Activated CD4-positive, alpha-beta T cell treated with anti-CD3 and anti-CD28 coated beads, Interleukin-2, amount 10 ng/mL, durations not matched to agents 7 days and 5 days (primary cell): ENCODE measurements at regions not wholly inside any gene's neighbourhood (a gene's known extent, or its start where the extent isn't known, plus 50 kb on each side); places are given as distances from the start of the nearest gene placed in this dataset.
"Not testable (repeated sequence)": the region's sequence is repeated elsewhere in the genome, so short reads cannot be mapped to it uniquely, and the experiment has no call there.

ENCODE experiments used
- CTCF ChIA-PET: fragments of 350-600 bp; sonication (Branson Sonifier 250); formaldehyde crosslinking; loops from one replicate; lab custom pipeline; 2021; ENCODE audit warnings: antibody characterized with exemption; lab: Charles Lee
- POLR2A ChIA-PET: fragments of 350-600 bp; sonication (Branson Sonifier 250); formaldehyde crosslinking; loops from one replicate; lab custom pipeline; 2021; ENCODE audit warnings: antibody characterized with exemption; lab: Charles Lee
- DNase-seq: peaks from one replicate; pipeline ENCODE4 v3.0.0-alpha.2; 2020
- H3K27ac Mint-ChIP-seq: one replicate; pipeline ENCODE4 v1.8.0; 2021; ENCODE audit warnings: mild to moderate bottlenecking, moderate library complexity, mixed read lengths
- H3K27me3 Mint-ChIP-seq: one replicate; pipeline ENCODE4 v1.8.0; 2021; ENCODE audit warnings: mixed read lengths
- H3K36me3 Mint-ChIP-seq: one replicate; pipeline ENCODE4 v1.8.0; 2021; ENCODE audit warnings: low read depth, mixed read lengths
- H3K4me1 Mint-ChIP-seq: one replicate; pipeline ENCODE4 v1.8.0; 2021; ENCODE audit warnings: mixed read lengths
- H3K4me3 Mint-ChIP-seq: one replicate; pipeline ENCODE4 v1.8.0; 2021; ENCODE audit warnings: mild to moderate bottlenecking, moderate library complexity, mixed read lengths
- H3K9me3 Mint-ChIP-seq: one replicate; pipeline ENCODE4 v1.8.0; 2021; ENCODE audit warnings: mixed read lengths

DNA sequence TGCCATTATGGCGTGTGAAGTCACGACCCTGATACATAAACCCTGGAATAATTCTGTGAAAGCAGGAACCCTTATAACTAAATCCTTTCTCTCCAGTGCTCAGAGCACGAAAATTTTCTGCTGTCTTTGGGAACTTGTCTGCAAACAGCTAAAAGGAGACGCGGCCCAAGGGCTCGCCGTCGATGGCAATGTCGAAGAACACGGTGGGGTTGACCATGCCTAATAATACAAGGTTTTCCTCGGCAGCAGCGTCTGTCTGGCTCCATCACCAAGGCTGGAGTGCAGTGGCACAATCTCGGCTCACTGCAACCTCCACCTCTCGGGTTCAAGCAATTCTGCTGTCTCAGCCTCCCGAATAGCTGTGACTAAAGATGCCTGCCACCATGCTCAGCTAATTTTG is 132.4 kb upstream of the KIF5B start:
- H3K4me1 Mint-ChIP-seq, H3K9me3 Mint-ChIP-seq, H3K27me3 Mint-ChIP-seq, POLR2A ChIA-PET, H3K36me3 Mint-ChIP-seq, H3K4me3 Mint-ChIP-seq, DNase-seq, H3K27ac Mint-ChIP-seq: not testable (repeated sequence)
- CTCF ChIA-PET: interaction anchor here (0.7 kb wide), 1 partner anchor 415 kb away, joined by 3 read pairs; no protein-coding TSS in a partner anchor

DNA sequence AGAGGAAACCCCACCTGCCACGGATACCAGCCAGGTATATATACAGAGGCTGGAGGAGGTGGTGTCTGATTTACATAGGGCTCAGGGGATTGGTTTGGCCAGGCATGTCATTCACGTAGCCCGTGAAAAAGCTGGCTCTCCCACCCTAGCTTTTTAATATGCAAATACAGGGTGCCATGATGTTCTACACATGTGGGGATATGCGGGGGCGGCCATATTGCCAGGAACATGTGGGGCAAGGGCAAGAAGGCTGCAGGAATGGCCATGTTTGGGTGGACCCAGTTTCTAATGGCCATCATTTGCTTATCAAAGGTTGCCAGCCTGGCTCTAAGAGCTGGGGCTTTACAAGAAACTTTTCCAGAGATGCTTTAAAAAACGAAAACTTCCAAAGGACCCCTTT is 131.5 kb upstream of the KIF5B start:
- Mint-ChIP-seq H3K27ac (no peak overlapping the region), H3K9me3 (no peaks in the 10 kb centered on the region), H3K4me3 (no peak overlapping the region), H3K36me3 (no peaks in the 10 kb centered on the region), H3K4me1 (peaks cover 6% of the 10 kb centered on the region), H3K27me3 (no peaks in the 10 kb centered on the region)
- ChIA-PET POLR2A (no interaction called here), CTCF (no interaction called here)
- DNase-seq: no peak

DNA sequence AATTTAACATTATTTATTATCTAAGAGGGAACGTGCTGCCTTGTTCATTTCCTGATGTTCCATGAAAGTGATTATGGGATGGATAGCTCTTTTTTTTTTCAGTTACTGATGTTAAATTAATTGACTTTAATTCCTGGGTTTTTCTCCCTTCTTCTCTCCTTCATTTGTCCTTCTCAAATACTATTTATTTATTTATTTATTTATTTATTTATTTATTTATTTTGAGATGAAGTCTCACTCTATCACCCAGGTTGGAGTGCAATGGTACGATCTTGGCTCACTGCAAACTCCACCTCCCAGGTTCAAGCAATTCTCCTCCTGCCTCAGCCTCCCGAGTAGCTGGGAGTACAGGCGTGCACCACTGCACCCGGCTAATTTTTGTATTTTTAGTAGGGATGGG is 127.4 kb upstream of the KIF5B start:
- CTCF ChIA-PET: interaction anchor here (0.7 to 1.0 kb wide), 2 partner anchors 12 to 29 kb away, joined by 3 read pairs; no protein-coding TSS in a partner anchor

DNA sequence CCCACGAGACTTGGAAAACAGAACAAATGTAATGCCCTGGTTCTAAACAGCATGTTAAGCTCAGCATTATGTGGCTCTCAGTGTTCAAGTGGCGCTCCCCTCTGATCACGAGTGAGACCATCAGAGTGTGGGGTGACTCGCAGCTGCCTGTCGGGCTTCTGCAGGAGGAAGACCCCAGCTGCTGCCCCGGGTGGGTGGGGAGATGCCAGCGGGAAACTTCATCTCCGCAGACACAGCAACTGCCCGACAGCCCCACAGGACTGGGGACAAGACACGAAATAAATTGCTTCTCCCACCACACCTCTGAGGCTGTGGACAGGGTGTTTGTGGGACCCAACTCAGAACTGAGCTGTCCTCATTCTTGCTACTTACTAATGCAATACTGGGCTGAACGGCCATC is 126.3 kb upstream of the KIF5B start:
- POLR2A ChIA-PET: no interaction called here
- DNase-seq: no peak
- no peaks in the 10 kb centered on the region for H3K27me3 Mint-ChIP-seq
- H3K27ac Mint-ChIP-seq: no peak overlapping the region
- CTCF ChIA-PET: no interaction called here
- no peaks in the 10 kb centered on the region for H3K4me1 Mint-ChIP-seq
- H3K9me3 Mint-ChIP-seq: no peaks in the 10 kb centered on the region
- H3K36me3 Mint-ChIP-seq: no peaks in the 10 kb centered on the region
- H3K4me3 Mint-ChIP-seq: no peak overlapping the region

More for the DNA sequence above, 127.4 kb upstream of the KIF5B start:
- H3K9me3 Mint-ChIP-seq, H3K27ac Mint-ChIP-seq, H3K27me3 Mint-ChIP-seq, POLR2A ChIA-PET, H3K4me1 Mint-ChIP-seq, DNase-seq, H3K4me3 Mint-ChIP-seq, H3K36me3 Mint-ChIP-seq: not testable (repeated sequence)

DNA sequence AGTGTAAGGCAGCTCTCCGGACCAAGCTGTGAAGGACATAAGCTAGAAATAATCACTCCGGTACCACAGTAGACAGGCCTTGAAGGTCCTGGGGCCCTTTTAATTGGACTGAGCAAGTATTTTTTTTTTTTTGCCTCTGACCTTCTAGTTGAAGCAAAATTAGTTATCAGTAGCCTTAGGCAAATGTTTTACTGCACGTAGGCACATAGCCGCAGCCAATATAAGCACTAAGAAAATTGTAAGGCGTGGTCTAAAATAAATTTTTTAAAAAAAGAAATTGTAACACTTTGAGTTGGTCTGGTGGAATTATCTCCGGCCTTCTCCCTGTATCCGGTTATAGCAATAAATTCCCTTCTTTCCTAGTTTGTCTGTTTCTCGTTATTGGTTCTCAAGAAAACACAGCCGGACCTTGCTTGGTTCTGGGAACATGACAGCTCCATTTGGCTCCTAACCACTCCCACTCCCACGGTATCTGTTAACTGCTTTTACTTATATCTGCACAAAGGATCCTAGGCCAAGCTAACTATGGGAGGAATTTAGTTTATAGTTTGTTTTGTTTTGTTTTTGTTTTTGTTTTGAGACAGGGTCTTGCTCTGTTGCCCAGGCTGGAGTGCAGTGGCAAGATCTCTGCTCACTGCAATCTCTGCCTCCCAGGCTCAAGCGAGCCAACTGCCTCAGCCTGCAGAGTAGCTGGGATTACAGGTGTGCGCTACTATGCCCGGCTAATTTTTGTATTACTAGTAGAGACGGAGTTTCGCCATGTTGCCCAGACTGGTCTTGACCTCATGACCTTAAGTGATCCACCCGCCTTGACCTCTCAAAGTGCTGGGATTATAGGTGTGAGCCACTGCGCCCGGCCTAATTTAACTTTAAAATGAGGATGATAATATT is 124.4 kb upstream of the KIF5B start:
- Mint-ChIP-seq H3K36me3 (no peaks in the 10 kb centered on the region), H3K27me3 (no peaks in the 10 kb centered on the region), H3K4me1 (no peaks in the 10 kb centered on the region), H3K9me3 (no peaks in the 10 kb centered on the region), H3K27ac (no peak overlapping the region), H3K4me3 (no peak overlapping the region)
- no peak for DNase-seq
- ChIA-PET POLR2A (no interaction called here), CTCF (no interaction called here)

DNA sequence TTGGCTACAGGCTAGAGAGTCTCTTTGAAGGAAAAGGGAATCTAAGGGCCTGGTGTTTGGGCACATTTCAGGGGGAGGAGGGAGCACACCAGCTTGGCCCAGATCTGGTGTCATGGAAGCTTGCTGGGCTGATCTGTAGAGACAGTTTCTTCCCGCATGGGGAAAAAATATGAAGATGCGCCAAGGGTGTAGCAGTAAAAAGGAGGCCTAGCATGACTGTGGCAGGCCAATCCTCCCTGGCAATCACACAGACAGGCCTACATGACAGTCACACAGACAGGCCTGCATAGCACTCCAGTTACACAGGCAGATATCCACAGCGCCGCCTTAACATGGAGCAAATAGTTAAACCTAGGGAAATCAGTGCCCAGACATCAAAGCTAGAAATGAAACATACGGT is 123.6 kb upstream of the KIF5B start:
- no peaks in the 10 kb centered on the region for H3K4me1 Mint-ChIP-seq
- DNase-seq: no peak
- no peak overlapping the region for H3K4me3 Mint-ChIP-seq
- CTCF ChIA-PET: interaction anchor here (0.6 kb wide), 1 partner anchor 45 kb away, joined by 3 read pairs; no protein-coding TSS in a partner anchor
- no peaks in the 10 kb centered on the region for H3K9me3 Mint-ChIP-seq
- H3K36me3 Mint-ChIP-seq: peaks cover 2% of the 10 kb centered on the region
- no peaks in the 10 kb centered on the region for H3K27me3 Mint-ChIP-seq
- H3K27ac Mint-ChIP-seq: no peak overlapping the region
- POLR2A ChIA-PET: no interaction called here

DNA sequence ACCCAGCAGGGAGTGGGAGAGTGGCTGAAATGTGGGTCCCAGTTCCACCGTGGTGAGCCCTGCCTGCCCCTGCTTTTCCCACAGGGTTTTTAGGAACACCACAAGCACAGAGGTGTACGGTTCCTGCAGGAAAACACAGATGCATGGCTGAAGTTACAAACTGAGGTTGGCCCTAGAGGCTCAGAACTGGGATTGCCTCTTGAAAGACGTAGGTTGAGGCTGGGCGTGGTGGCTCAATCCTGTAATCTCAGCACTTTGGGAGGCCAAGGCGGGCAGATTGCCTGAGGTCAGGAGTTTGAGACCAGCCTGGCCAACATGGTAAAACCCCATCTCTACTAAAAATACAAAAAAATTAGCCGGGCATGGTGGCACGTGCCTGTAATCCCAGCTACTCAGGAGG is 121.4 kb upstream of the KIF5B start:
- H3K27me3 Mint-ChIP-seq, H3K27ac Mint-ChIP-seq, H3K9me3 Mint-ChIP-seq, POLR2A ChIA-PET, H3K4me1 Mint-ChIP-seq, H3K4me3 Mint-ChIP-seq, DNase-seq, H3K36me3 Mint-ChIP-seq: not testable (repeated sequence)
- CTCF ChIA-PET: interaction anchor here (1.2 kb wide), 1 partner anchor 65 kb away, joined by 3 read pairs; no protein-coding TSS in a partner anchor

DNA sequence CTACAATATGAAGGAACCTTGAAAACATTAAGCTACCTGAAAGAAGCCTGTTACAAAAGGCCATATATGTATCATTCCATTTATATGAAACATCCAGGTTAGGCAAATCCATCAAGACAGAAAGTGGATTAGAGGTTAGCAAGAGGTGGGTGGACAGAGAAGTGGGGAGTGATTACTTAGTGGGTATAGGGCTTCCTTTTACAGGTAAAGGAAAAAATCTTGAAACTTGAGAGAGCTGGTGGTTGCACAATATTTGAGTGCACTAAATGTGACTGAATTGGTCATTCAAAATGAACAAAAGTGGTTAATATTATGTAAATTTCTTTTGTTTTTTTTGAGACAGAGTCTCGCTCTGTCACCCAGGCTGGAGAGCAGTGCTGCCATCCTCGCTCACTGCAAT is 119.4 kb upstream of the KIF5B start:
- Mint-ChIP-seq H3K27me3 (no peaks in the 10 kb centered on the region), H3K36me3 (peaks cover 2% of the 10 kb centered on the region), H3K9me3 (no peaks in the 10 kb centered on the region), H3K27ac (no peak overlapping the region), H3K4me3 (no peak overlapping the region), H3K4me1 (no peaks in the 10 kb centered on the region)
- no peak for DNase-seq
- ChIA-PET CTCF (interaction anchor here (0.6 to 1.6 kb wide), 3 partner anchors 18 to 189 kb away, joined by 3 to 4 read pairs (median 3); no protein-coding TSS in a partner anchor), POLR2A (no interaction called here)

DNA sequence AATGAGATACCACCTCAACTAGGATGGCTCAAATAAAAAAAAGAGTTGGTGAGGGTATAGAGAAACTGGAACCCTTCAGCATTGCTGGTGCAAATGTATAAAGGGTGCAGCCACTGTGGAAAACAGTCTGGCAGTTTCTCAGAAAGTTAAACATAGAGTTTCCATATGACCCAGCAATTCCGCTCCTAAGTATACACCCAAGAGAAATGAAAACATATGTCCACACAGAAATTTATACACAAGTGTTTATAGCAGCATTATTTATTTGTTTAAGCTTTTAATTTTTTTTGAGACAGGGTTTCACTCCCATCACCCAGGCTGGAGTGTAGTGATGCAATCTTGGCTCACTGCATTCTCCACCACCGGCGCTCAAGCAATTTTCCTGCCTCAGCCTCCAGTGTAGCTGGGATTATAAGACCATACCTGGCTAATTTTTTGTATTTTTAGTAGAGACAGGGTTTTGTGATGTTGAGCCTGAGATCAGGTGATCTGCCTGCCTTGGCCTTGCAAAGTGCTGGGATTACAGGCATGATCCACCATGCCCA is 118.2 kb upstream of the KIF5B start:
- Mint-ChIP-seq H3K9me3 (no peaks in the 10 kb centered on the region), H3K36me3 (peaks cover 2% of the 10 kb centered on the region), H3K4me1 (no peaks in the 10 kb centered on the region), H3K4me3 (no peak overlapping the region), H3K27ac (no peak overlapping the region), H3K27me3 (peaks cover 2% of the 10 kb centered on the region)
- POLR2A ChIA-PET: no interaction called here
- CTCF ChIA-PET: interaction anchor here (1.4 to 1.6 kb wide), 2 partner anchors 16 to 20 kb away, joined by 3 to 4 read pairs; no protein-coding TSS in a partner anchor
- DNase-seq: no peak

DNA sequence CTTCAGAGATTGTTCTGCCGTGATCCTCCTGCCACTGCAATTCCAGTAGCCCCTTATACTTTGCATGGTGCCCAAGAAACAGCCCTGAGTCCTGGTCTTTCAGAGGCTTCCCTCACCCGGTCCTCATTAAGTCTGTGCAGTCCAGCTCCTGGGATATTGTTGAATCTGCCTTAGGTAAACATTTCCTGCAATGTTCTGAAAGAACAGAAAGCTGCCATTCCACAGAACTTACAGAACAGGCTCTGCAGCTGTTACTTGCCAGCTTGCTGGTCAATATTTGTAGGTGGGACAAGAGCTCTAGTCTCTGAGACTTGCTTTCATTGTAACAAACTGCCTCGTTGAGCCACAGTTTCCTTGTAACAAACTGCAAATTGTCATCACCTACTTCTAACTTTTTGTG is 115.0 kb upstream of the KIF5B start:
- ChIA-PET CTCF (no interaction called here), POLR2A (no interaction called here)
- H3K4me1 Mint-ChIP-seq: no peaks in the 10 kb centered on the region

DNA sequence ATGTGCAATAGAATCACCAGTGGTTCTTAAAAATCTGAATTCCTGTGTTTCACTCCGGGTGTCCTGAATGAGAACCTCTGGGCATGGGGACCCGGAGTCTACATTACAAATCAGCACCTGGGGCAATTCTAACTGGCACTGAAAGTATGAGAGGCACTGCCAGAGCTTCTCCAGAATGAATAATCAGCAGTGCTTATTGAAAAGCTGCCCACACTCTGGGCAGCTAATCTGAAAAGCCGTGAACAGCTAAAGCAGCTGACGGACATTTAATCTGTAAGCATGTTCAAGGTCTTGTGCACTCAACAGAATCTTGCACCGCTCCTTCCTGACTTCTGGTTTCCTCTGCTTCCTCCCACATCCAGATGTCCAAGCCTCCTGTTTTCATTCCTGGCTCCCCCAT is 113.3 kb upstream of the KIF5B start:
- CTCF ChIA-PET: interaction anchor here (0.6 to 1.4 kb wide), 3 partner anchors 9 to 59 kb away, joined by 3 read pairs; no protein-coding TSS in a partner anchor

More for the DNA sequence above, 115.0 kb upstream of the KIF5B start:
- Mint-ChIP-seq H3K9me3 (no peaks in the 10 kb centered on the region), H3K4me3 (no peak overlapping the region), H3K36me3 (peaks cover 2% of the 10 kb centered on the region), H3K27ac (no peak overlapping the region), H3K27me3 (peaks cover 2% of the 10 kb centered on the region)
- DNase-seq: no peak

DNA sequence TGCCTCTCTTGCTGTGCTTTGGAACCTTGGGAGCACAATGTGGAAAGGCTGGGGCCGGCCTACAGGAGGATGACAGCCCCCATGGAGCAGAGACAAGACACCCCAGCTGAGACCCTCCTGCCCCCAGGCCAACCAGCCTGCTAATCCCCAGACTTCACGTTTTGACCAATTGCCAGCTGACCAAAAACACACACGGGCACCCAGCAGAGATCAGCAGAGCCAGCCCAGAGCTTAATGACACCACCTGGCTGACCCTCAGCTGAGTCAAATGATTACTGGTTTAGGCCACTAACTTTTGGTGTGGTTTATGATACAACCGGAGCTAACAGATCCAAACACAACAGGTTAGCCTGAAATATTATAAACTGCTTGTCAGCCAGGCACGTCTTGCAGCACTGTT is 111.2 kb upstream of the KIF5B start:
- Mint-ChIP-seq H3K4me3 (no peak overlapping the region), H3K4me1 (no peaks in the 10 kb centered on the region), H3K9me3 (no peaks in the 10 kb centered on the region), H3K27ac (no peak overlapping the region), H3K36me3 (no peaks in the 10 kb centered on the region), H3K27me3 (peaks cover 2% of the 10 kb centered on the region)
- CTCF ChIA-PET: interaction anchor here (0.6 to 1.0 kb wide), 2 partner anchors 18 to 90 kb away, joined by 3 to 4 read pairs; no protein-coding TSS in a partner anchor
- no peak for DNase-seq
- POLR2A ChIA-PET: no interaction called here

More for the DNA sequence above, 113.3 kb upstream of the KIF5B start:
- Mint-ChIP-seq H3K4me1 (no peaks in the 10 kb centered on the region), H3K4me3 (no peak overlapping the region), H3K36me3 (no peaks in the 10 kb centered on the region), H3K27ac (no peak overlapping the region), H3K27me3 (peaks cover 2% of the 10 kb centered on the region), H3K9me3 (no peaks in the 10 kb centered on the region)
- POLR2A ChIA-PET: no interaction called here
- DNase-seq: no peak

DNA sequence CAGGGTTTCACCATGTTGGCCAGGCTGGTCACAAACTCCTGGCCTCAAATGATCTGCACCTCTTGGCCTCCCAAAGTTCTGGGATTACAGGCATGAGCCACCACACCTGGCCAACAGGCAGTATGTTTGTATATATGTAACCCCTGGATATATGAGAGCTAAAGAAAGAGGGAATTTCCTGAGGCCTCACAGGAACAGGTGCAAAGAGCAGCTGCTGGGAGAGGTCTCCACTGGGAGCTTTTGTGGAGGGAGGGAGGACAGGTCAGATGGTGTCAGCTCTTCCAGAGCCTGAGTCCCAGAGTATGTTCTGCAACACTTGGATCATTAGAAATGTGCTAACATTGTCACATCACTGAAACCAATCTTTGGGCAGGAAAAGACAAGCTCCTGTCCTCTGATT is 110.1 kb upstream of the KIF5B start:
- Mint-ChIP-seq H3K27me3 (peaks cover 4% of the 10 kb centered on the region), H3K4me1 (no peaks in the 10 kb centered on the region), H3K36me3 (no peaks in the 10 kb centered on the region), H3K27ac (no peak overlapping the region), H3K9me3 (no peaks in the 10 kb centered on the region), H3K4me3 (no peak overlapping the region)
- ChIA-PET CTCF (interaction anchor here (1.0 kb wide), 1 partner anchor 91 kb away, joined by 4 read pairs; no protein-coding TSS in a partner anchor), POLR2A (no interaction called here)
- DNase-seq: no peak
